ENCODE measurements at regions not wholly inside any gene's neighbourhood (a gene's known extent, or its start where the extent isn't known, plus 50 kb on each side); places are given as distances from the start of the nearest gene placed in this dataset.

DNA sequence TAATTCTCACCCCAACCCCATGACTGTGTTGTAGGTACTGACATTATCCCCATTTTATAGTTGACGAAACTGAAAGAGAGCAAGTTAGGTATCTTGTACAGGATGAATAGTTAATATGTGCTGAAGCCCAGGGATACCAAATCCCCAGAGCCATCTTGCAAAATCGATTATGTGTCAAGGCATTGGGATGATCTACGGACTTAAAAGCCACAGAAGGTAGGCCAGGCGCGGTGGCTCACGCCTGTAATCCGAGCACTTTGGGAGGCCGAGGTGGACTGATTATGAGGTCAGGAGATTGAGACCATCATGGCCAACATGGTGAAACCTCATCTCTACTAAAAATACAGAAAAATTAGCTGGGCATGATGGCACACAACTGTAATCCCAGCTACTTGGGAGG is 242.4 kb upstream of the RHOBTB1 start:
- DNase-seq: no peak

DNA sequence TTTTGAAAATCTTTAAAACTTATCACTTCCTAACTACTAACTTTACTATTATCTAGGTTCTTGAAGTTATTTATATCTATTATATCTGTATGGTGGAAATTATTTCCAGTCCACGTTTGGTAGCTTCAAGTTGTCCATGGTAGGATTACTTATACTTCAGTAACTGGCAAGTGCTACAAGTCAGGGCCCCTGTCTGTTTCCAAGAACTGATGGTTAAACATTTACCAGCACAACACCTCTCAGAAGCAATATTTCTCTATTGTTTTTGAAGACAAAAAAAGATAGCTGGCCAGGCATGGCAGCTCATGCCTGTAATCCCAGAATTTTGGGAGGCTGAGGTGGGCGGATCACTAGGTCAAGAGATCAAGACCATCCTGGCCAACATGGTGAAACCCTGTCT is 240.4 kb upstream of the RHOBTB1 start:
- DNase-seq: no peak

DNA sequence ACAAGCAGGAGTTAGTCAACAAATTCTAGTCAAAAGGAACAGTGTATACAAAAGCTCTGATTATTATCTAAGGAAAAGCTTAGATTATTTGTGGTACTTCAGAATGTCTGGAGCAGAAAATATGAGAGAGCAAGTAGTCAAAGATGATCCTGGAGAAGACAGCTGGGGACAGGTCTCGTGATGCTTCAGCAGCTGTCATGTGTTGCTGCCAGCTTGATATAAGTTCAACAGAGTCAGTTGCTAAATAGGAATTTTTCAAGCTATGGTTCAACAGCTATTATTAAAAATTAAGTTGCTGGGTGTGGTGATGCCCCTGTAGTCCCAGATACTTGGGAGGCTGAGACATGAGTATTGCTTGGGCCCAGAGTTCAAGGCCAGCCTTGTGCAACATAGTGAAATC is 240.0 kb upstream of the RHOBTB1 start:
- no peak for DNase-seq

DNA sequence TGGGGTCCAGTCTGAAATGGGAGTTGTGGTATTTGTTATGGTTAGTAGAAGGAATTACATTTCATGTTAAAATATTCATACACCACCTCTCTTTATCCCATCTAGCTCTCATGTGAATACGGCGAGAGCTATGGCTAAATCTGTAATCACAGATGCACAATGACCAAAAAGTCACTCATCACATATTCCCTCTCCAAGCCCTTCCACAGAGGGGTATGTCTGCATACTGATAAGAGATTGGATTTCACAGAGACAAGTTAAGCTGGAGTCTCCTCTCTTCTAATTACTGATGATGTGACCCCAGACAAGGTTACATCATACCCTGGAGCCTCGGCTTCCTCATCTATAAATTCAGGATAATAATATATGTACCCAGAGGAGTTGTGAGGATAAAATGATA is 237.8 kb upstream of the RHOBTB1 start:
- no peak for DNase-seq

DNA sequence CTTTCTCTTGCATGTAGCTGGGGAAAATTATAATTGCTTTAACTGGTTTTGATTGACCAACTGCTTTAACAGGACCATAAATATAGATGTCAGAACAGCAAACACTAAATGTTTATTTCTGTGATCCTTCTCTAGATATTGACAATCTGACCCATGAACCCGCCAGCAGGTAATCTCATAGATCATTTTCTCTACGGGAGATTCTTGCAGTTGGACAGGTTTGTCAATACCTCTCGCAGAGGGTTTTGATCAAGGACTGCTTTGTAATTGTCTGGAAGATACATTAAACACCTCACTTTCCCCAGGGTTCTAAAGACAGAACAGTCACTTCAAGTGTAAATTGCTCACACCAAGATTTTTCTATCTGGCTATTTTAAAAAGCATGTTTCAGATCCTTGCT is 235.8 kb upstream of the RHOBTB1 start:
- DNase-seq: no peak

DNA sequence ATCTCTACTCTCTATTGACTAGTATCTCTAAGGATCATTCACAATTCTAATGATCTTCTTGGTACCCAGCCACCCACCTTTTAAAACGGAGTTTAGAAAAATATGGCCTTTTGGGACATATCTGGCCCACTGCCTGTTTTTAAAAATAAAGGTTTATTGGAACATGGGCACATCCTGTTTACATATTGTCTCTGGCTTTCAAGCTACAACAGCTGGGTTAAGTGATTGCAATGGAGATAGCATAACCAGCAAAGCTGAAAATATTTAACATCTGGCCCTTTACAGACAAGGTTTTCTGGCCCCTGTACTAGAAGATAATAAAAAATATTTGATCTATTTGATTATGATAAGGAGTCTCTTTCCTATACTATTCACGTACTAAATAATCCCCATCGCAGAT is 232.4 kb upstream of the RHOBTB1 start:
- no peak for DNase-seq

DNA sequence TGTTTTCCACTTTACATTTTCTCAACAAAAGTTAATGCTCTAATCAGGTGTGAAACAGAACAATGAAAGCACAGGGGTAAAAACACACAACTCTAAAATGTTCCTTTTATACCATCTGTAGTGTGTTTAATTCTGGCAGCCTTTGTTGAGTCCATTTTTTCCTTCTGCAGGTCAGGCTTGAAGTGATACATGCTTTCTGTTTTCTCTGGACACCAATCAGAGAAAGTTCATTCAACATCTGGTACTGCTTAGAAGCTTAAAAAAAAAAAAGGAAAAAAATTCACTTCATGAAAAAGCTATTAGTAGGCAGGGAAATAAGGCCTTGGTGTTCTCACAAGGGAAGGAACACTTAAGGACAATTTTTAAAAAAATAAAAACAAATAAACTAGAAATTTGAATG is 231.3 kb upstream of the RHOBTB1 start:
- DNase-seq: peak; percentile 69

DNA sequence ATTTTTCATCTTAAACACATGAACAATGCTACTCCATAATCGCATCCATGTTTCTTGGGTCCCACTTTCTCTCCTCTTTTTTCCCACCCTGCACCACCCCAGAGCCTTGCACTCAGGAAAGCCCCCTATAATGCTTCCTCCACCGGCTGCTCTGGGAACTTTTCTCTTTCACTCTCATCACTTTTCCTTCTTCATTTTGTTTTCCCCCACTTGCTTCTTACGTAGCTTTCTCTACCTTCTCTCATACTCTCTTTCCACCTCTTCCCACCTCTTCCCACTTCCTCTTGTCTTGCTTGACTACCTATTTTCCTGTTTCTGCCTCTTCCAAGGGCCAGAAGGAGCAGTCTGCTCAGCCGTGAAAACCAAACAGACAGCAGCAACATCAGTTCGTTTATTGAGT is 229.5 kb upstream of the RHOBTB1 start:
- no peak for DNase-seq

DNA sequence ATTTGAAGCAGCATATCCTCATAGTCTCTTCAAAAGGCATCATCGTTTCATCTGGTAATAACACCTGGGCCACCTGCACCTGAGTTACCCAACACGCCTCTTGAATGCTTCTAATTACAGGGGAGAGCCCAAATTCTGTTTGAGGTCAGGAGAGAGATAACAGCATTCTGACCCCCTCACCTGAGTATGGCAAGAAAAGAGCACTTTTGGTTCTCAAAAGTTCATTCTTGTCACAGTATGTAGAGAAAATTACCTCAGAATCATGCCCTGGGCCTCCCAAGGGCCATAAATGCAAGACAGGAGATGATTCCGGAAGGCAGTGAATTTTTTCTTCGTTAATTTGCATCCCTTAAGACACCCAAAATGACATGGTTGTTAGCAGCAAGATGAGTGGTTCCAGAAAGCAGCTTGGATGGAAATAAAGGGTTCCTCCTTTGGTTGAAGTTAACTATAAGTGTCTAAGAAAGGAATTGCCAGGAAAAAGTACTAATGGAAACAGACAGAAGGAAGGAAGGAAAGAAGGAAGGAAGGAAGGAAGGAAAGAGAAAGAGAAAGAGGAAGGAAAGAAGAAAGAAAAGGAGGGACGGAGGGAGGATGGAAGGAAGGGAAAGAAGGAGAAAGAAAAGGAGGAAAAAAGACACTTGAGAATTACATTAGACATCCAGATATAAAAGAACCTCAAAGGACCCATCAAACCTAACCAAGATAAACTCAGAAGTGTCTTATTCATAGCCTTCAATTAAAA is 228.4 kb upstream of the RHOBTB1 start:
- no peak for DNase-seq

DNA sequence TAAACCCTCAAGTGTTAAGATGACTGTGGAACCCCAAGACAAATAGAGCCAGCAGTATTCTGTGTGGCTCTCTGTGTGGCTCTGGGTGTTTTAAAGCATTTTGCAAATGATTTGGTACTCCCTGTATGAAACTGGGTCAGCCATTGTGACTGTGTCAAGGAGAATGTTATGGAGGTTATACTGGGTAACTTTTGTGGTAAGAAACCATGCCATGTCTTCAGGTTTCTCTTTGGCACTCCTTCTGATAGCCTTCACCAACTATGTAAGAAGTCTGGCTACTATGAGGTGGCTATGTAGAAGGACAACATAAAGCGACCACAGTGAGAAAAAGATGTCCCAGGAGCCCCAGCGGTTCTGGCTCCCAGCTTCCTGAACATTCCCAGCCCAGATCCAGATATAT is 226.6 kb upstream of the RHOBTB1 start:
- DNase-seq: no peak

DNA sequence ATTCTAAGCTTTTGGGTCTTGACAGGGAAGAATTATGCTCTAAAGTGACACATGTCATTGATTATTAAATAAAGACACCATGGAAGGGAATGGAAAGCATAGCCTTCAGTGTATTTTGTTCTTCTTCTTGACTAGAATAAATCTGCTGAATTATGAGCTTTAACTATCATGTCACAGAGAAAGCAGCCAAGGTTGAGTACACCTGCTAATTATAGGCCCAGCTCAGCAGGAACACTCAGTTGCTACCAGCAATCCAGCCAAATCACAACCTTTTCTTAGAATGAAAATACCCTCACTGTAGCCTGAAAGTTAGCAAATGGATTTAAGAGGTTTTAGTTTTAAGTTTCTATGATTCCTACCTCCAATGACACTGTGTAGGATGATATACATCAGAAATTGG is 225.3 kb upstream of the RHOBTB1 start:
- no peak for DNase-seq

DNA sequence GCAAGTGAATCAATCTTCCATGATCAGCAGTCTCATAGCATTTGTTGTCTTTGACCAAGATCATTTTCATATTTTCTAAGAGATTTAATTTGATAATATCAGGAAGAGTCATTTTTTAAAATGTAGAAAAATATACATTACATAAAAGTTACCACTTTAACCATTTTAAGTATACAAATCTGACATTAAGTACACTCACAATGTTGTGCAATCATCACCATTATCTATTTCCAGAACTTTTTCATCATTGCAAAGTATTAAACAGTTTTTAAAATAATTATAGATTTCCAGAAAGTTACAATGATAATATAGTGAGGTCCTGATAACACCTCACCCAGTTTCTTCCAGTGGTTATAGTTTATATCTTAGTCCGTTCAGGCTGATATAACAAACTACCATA is 222.5 kb upstream of the RHOBTB1 start:
- no peak for DNase-seq

DNA sequence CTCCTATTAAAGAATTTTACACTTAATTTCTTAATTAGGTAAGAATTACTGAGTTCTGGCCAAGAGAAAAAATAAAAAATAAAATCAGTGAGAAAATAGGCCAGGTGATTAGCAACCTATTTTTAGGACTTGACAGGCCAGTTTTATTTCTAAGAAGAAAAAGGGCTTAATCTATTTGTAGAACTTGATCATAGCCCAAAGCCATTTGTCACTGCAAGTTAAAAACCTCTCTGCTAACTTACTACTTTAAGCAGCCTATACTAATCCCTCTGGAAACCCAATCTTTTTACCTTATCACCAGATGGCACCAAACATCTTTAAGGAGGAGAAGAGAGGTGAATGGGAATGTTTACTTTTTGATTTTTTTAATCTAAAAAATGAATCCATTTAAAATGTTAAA is 222.1 kb upstream of the RHOBTB1 start:
- DNase-seq: no peak

DNA sequence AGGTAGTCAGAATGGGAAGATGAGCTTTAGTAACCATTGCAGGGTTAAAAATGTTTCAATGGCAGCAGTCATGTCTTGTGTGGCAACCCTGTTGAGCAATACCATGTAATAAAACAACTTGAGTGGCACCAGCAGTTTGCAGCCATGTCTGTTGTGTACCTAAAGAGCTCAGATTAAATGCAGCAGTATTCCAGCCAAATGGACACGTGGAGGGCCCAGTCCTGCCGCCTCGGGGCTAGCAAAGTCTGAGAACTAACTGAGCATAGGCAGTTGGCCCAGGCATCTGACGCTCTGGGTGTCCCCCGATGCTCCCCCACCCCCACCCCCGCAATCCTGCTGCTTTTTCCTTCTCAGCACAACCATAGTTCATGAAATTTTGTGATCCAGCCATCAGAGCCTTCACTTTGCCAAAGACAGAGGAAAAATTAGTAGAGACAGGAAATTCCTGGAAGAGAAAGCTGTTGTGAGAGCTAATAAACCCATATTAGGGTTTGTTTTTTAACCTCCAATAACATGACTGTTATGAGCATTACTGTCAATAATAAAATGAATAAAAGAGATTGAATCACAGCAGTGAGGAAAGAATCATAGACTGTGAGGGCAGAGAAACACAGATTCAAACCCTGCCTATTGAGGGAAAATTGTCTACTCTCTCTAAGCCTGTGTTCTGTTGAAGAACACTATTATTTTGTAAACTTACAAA is 220.6 kb upstream of the RHOBTB1 start:
- DNase-seq: no peak

DNA sequence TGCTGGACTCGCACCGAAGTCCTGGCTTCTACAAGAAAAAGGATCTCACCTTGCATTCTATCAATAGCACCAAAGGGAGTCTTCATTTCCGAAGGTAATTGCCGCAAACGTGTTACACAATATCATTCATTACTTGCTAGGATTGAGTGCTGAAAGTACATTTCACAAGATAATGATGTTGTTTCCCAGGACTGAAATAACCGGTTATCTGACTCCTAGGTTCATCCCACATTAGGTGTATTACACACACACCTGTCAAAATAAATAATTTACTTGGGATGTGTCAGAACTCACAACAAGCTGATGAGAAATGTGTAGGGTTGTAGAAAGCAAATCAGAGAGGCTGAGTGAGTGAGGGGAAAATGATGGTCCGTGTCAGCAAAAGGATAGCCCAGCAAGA is 219.4 kb upstream of the RHOBTB1 start:
- DNase-seq: peak; percentile 13

DNA sequence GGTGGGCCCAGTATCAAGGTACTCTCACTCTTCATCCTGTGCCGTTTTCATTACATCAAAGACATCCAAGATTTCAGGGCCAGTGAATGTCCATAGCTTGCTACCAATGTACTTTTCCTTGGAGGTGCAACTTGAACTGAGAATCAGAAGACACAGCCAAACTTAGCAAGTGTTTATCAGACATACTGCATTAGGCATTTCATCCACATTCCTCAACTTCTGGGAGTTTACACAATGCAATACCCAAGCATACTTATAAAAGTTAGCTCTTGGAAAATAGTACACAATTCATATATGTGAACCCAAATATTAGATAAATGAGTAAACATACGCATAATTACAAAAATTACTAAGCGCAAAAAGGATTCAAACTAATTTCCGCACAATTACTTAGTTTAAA is 216.3 kb upstream of the RHOBTB1 start:
- DNase-seq: no peak

DNA sequence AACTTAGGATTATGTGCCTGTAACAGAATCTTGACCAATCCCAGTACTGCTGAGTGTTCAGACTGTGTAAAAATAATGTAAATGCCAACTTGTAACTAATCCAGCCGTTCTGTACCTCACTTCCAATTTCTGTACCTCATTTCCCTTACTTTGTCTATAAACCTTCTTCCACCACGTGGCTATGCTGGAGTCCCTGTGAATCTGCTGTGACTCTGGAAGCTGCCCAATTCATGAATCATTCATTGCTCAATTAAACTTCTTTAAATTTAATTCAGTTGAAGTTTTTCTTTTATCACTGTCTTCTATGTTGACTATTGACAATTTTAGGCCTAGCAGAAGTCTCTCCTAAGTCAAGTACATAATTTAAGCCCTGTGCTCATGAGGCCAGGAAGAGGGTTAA is 215.3 kb upstream of the RHOBTB1 start:
- DNase-seq: peak; percentile 14

DNA sequence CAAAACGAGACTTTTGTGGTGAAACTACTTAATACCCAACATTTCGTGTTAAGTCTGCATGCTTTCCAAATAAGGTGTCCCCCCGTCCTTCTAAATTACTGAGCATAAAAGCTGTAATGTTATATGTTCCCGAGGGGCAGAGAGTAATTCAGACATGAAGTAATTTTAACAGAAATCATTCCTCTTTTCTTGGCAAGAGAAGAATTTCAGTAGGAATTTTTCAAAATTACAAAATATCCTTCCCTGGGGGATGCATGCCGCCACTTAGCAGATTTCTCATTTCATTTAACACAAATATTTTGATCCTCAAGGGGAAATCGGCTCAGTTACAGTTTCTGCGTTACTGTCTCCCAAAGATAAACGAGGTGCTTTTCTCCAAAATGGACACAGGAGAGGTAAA is 213.2 kb upstream of the RHOBTB1 start:
- no peak for DNase-seq

DNA sequence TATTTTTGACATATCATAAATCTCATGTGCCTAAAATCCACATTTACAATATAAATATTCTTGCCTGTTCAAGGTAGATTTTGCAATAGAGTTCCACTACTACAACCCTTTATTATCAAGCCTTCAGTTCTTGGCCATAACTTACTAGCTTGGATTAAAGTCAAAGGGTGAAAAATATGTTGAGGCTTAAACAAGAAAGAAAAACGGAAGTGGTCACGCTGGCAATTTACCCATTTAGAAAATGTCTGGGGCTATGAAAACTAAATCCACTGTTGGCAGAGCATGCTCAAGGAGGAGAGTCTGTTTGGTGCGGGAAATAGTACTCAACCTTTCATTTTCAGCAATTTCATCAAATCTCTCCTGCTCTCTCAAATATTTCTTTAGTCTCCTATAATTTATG is 209.8 kb upstream of the RHOBTB1 start:
- DNase-seq: no peak

DNA sequence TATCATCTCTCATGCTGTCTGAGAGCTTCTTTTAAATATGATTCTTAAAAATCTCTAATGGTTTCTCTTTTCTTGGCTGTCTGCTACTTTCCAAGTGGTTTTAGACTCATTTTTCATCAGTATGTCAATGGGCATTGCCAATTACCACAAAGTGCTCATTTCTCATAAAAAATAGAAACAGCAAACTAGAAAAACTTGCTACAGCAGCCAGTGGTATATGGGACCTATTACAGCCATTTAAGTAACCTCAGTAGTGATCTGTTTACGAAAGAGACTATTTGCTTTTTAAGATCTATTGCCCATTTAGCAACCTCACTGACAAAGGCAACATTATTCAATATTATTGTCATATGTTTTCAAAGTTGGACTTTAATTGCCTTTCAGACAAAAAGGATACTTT is 207.1 kb upstream of the RHOBTB1 start:
- DNase-seq: no peak

DNA sequence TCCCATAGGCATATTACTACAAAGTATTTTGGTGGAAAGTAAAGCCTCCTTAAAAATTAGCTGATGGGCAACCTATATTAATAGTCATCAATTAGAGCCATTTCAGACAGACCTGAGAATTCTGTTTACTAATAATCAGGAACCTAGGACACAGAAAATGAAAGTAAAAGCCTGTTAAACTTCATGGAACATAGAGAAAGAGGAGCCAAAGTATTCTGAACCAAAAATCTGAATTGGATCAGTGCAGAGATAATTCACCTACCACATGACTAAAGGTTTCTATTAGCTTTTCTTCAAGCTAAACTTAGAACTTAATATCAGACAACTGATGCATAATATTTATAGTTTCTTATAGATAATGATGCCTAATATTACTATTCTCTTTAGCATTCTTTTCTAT is 204.5 kb upstream of the RHOBTB1 start:
- no peak for DNase-seq

DNA sequence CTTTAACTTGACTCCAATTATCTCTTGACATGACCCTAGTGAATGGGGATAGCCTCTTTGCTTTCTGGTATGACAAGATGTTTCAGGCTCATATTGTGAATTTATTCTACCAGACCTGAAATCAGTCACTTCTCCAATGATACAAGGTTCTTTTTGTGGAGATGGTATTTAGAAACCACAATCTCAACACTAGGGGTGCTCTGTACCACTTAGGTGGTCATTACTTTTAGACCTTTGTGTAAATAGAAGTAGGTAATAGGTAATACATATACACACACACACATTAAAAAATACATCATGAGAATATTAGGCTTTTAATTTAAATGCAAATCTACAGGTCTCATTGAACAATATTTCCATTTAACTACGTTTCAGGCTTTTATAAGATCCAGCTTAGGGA is 199.0 kb upstream of the RHOBTB1 start:
- DNase-seq: no peak

DNA sequence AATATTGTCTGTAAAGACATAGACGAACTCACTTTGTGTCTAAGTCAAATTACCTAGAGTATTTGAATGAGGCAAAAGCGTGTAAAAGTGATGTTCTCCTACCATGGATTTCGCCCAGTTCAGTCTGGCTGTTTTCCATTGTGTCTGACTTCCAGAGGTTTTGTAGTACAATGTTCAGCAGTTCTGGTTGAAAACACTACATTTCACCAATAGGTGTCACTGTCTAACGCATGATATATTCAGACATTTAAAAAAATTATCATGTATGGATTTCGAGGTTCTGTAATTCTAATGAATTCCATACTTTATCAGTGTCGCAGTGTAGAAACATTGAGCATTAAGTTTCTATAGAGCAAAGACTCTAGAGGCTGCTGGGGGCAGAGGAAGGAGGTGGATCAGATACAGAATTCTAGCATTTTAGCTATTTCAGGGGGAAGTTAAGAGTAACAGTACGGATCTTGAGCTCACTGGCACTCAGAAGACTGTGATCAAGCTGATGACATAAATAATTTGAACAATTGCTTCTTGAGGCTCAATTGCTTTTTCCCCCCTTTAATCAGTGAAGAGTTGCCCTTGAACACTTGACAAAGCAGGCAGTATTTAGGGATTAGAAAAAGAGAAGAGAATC is 196.9 kb upstream of the RHOBTB1 start:
- peak; percentile 90 for DNase-seq

DNA sequence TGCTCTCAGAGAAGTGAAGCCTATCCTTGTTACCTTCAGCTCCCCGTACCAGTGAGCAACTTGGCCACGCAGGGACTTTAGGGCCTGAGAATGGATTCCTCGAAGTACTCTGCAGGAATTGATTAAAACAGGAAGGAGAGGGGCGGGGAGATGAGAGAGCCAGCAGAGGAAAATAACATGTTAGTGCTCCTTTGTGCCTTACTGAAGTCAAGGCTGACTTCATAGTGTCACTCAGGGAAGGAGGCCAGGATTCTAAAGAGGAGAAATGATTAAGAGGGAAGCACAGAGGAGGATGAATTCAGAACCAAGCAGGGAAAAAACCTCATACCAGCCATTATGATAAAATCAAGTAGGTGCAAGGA is 195.6 kb upstream of the RHOBTB1 start:
- no peak for DNase-seq

Measured in skin of body (tissue), 1 donor.